ENCODE measurements at regions not wholly inside any gene's neighbourhood (a gene's known extent, or its start where the extent isn't known, plus 50 kb on each side); places are given as distances from the start of the nearest gene placed in this dataset.
"Not testable (repeated sequence)": the region's sequence is repeated elsewhere in the genome, so short reads cannot be mapped to it uniquely, and the experiment has no call there.

GRCh38 chr2:33694904-33695303, 95.8 kb upstream of the FAM98A start:
- DNase-seq (ENCODE audit: low read depth): no peak

- DNase-seq (ENCODE audit: low read depth): not testable (repeated sequence)
Measured at GRCh38 chr2:33690686-33691085, 91.6 kb upstream of the FAM98A start.

- DNase-seq (ENCODE audit: low read depth): no peak
Measured at GRCh38 chr2:33681364-33681757, 82.3 kb upstream of the FAM98A start.

GRCh38 chr2:33680644-33681363, 81.7 kb upstream of the FAM98A start:
- no peak for DNase-seq (ENCODE audit: low read depth)

- DNase-seq (ENCODE audit: low read depth): no peak
Measured at GRCh38 chr2:33678436-33678835, 79.3 kb upstream of the FAM98A start.

- DNase-seq (ENCODE audit: low read depth): no peak
Measured at GRCh38 chr2:33673937-33674336, 74.8 kb upstream of the FAM98A start.

GRCh38 chr2:33672896-33673295, 73.8 kb upstream of the FAM98A start:
- DNase-seq (ENCODE audit: low read depth): no peak

- DNase-seq (ENCODE audit: low read depth): no peak
Measured at GRCh38 chr2:33672389-33672788, 73.3 kb upstream of the FAM98A start.

- DNase-seq (ENCODE audit: low read depth): no peak
Measured at GRCh38 chr2:33671198-33671597, 72.1 kb upstream of the FAM98A start.

GRCh38 chr2:33670392-33670937, 71.4 kb upstream of the FAM98A start:
- DNase-seq (ENCODE audit: low read depth): no peak

GRCh38 chr2:33666879-33667278, 67.8 kb upstream of the FAM98A start:
- no peak for DNase-seq (ENCODE audit: low read depth)

GRCh38 chr2:33665039-33665438, 65.9 kb upstream of the FAM98A start:
- DNase-seq (ENCODE audit: low read depth): no peak

- no peak for DNase-seq (ENCODE audit: low read depth)
Measured at GRCh38 chr2:33660416-33661123, 61.5 kb upstream of the FAM98A start.

- no peak for DNase-seq (ENCODE audit: low read depth)
Measured at GRCh38 chr2:33655626-33656320, 56.7 kb upstream of the FAM98A start.

- no peak for DNase-seq (ENCODE audit: low read depth)
Measured at GRCh38 chr2:33652830-33653229, 53.7 kb upstream of the FAM98A start.

- no peak for DNase-seq (ENCODE audit: low read depth)
Measured at GRCh38 chr2:33650171-33650570, 51.1 kb upstream of the FAM98A start.

All from activated T-helper 9 cell treated with anti-CD3 and anti-CD28 coated beads, Interleukin-2, amount 50 U/mL, for 16 hours (primary cell).